Endothelial cell of umbilical vein (primary cell): ENCODE measurements at regions not wholly inside any gene's neighbourhood (a gene's known extent, or its start where the extent isn't known, plus 50 kb on each side); places are given as distances from the start of the nearest gene placed in this dataset.

Source experiments
- BruUV-seq: library from RNA; stranded (reverse); fragments of 400-500 nt; replicated peaks from 2 replicates; lab custom pipeline; 2021; lab: Mats Ljungman, UMichigan
- CTCF ChIA-PET: fragments of 300-600, 350-600 bp; sonication (Branson Sonifier 250); formaldehyde crosslinking; loops from one replicate; lab custom pipeline; 2021; ENCODE audit warnings: antibody characterized with exemption, inconsistent platforms; lab: Charles Lee
- POLR2A ChIA-PET: fragments of 300-600, 350-600 bp; sonication (Branson Sonifier 250); formaldehyde crosslinking; loops from one replicate; lab custom pipeline; 2021; ENCODE audit warnings: antibody characterized with exemption, inconsistent platforms; lab: Charles Lee
- DNase-seq: peaks from one replicate; pipeline ENCODE4 v3.0.0-alpha.2; 2011; ENCODE audit warnings: low read depth, low spot score
- FAIRE-seq: peaks from 2 replicates; lab custom pipeline; 2011; peaks lifted over from hg19 to GRCh38; lab: Jason Lieb, UNC
- H2AFZ ChIP-seq: 2 replicates; pipeline ENCODE4 v1.6.0; 2012; ENCODE audit warnings: low read depth, low read length, control low read depth, inconsistent platforms
- H3K27ac ChIP-seq: 2 replicates; pipeline ENCODE4 v1.5.1; 2011; ENCODE audit warnings: low read depth, mild to moderate bottlenecking, control low read depth, low read length, moderate library complexity; ENCODE audit not compliant: insufficient read depth
- H3K27me3 ChIP-seq, 2 experiments: 2 replicates each; pipeline versions ENCODE4 v1.6.0 to v1.6.1; 2011; ENCODE audit warnings: low read length in 2 of 2, mixed read lengths in 1 of 2; ENCODE audit not compliant: control insufficient read depth in 2 of 2, insufficient read depth in 2 of 2
- H3K36me3 ChIP-seq, 2 experiments: 2 replicates in 1 of 2; 3 replicates in 1 of 2; pipeline ENCODE4 v1.5.1; 2011; ENCODE audit warnings: low read length in 2 of 2, mild to moderate bottlenecking in 1 of 2, moderate library complexity in 1 of 2; ENCODE audit not compliant: control insufficient read depth in 2 of 2, insufficient read depth in 2 of 2; ENCODE audit errors: extremely low read depth in 1 of 2
- H3K4me1 ChIP-seq: 3 replicates; pipeline ENCODE4 v1.5.1; 2011; ENCODE audit warnings: mild to moderate bottlenecking, low read length; ENCODE audit not compliant: control insufficient read depth, insufficient read depth; ENCODE audit errors: extremely low read depth
- H3K4me2 ChIP-seq: 2 replicates; pipeline ENCODE4 v1.6.1; 2011; ENCODE audit warnings: low read length, control low read depth, mixed read lengths; ENCODE audit not compliant: insufficient read depth
- H3K4me3 ChIP-seq, 3 experiments: fragments of 200-600 bp in 1 of 3; sonication (generic), shearing (Covaris generic) in 1 of 3; replicated peaks in 1 of 3; 2 replicates each; pipeline ENCODE4 v1.5.1; 2011 to 2016; ENCODE audit warnings: control low read depth in 3 of 3, low read length in 3 of 3, mild to moderate bottlenecking in 2 of 3, inconsistent platforms in 1 of 3, low read depth in 1 of 3, moderate library complexity in 1 of 3; ENCODE audit not compliant: insufficient read depth in 1 of 3
- H3K79me2 ChIP-seq: 2 replicates; pipeline ENCODE4 v1.6.0; 2012; ENCODE audit warnings: low read length, inconsistent platforms; ENCODE audit not compliant: control insufficient read depth, insufficient read depth
- H3K9ac ChIP-seq: replicated peaks from 2 replicates; pipeline ENCODE3; 2011; ENCODE audit warnings: low read length, control low read depth; ENCODE audit not compliant: insufficient read depth; ENCODE audit errors: extremely low read depth
- H3K9me1 ChIP-seq: replicated peaks from 3 replicates; pipeline ENCODE4 v1.6.0; 2011; ENCODE audit warnings: mild to moderate bottlenecking, low read length; ENCODE audit not compliant: control insufficient read depth, insufficient read depth; ENCODE audit errors: extremely low read depth
- H3K9me3 ChIP-seq: replicated peaks from 2 replicates; pipeline ENCODE4 v1.5.1; 2012; ENCODE audit warnings: low read length, inconsistent platforms; ENCODE audit not compliant: control insufficient read depth, insufficient read depth
- H4K20me1 ChIP-seq: replicated peaks from 2 replicates; pipeline ENCODE3; 2011; ENCODE audit warnings: mild to moderate bottlenecking, low read length; ENCODE audit not compliant: control insufficient read depth, insufficient read depth; ENCODE audit errors: extremely low read depth
- EZH2 ChIP-seq: IDR thresholded peaks from 2 replicates; pipeline ENCODE4 v1.6.1; 2012; ENCODE audit warnings: borderline replicate concordance, low read depth, mild to moderate bottlenecking, moderate library complexity, low read length, inconsistent platforms; ENCODE audit not compliant: severe bottlenecking
- FOS ChIP-seq: IDR thresholded peaks from 2 replicates; pipeline ENCODE4 v1.6.1; 2011; ENCODE audit warnings: mild to moderate bottlenecking, low read length, moderate library complexity, borderline replicate concordance; ENCODE audit not compliant: insufficient read depth
- GATA2 ChIP-seq: IDR thresholded peaks from 2 replicates; pipeline ENCODE4 v1.7.0; 2011; ENCODE audit warnings: low read depth, mild to moderate bottlenecking, moderate library complexity, mixed read lengths, low read length; ENCODE audit not compliant: insufficient read length, insufficient read depth
- JUN ChIP-seq: IDR thresholded peaks from 2 replicates; pipeline ENCODE4 v1.6.1; 2011; ENCODE audit warnings: borderline replicate concordance, low read depth; ENCODE audit not compliant: insufficient read length, insufficient read depth
- MYC ChIP-seq: IDR thresholded peaks from one replicate; pipeline ENCODE4 v1.6.1; 2011; ENCODE audit warnings: mild to moderate bottlenecking, low read depth, low read length
- POLR2A ChIP-seq: IDR thresholded peaks from 2 replicates; pipeline ENCODE4 v1.6.1; 2012; ENCODE audit warnings: low read depth, mild to moderate bottlenecking, control low read depth, low read length
- POLR2AphosphoS5 ChIP-seq: IDR thresholded peaks from 2 replicates; pipeline ENCODE4 v1.6.1; 2012; ENCODE audit warnings: low read depth, mild to moderate bottlenecking, control low read depth, low read length, moderate library complexity; ENCODE audit not compliant: insufficient read depth
- dilution Hi-C: fragments of 300-500 bp; cut with MboI; formaldehyde crosslinking; loops from one replicate; pipeline ENCODE4 v1.15.0; 2019; ENCODE audit warnings: low sequenced_read_pairs; ENCODE audit not compliant: extremely low pct_ligation_motif_present
- intact Hi-C: fragments of 100-400 bp; cut with micrococcal nuclease; formaldehyde crosslinking; loops from one replicate; pipeline ENCODE4 v1.10.0; 2022
- TF ChIP-seq, protein P1 (sequence below), 2 donors: IDR thresholded peaks; 1 replicate in 1 of 2; 2 replicates in 1 of 2; pipeline ENCODE4 v1.5.1; 2011; ENCODE audit warnings: low read length in 2 of 2, mild to moderate bottlenecking in 2 of 2, moderate library complexity in 2 of 2, control low read depth in 1 of 2, inconsistent platforms in 1 of 2, low read depth in 1 of 2; ENCODE audit not compliant: insufficient read depth in 1 of 2; ENCODE audit errors: extremely low read depth in 1 of 2
- TF ChIP-seq, protein P2 (sequence below): IDR thresholded peaks from 2 replicates; pipeline ENCODE4 v1.6.1; 2011; ENCODE audit not compliant: insufficient read depth, insufficient read length

GRCh38 chr2:144998435-144998834 is 478.5 kb upstream of the ZEB2 start:
- intact Hi-C loops (no loop called here), dilution Hi-C loops (no loop called here)
- TF ChIP-seq, protein P1, sequence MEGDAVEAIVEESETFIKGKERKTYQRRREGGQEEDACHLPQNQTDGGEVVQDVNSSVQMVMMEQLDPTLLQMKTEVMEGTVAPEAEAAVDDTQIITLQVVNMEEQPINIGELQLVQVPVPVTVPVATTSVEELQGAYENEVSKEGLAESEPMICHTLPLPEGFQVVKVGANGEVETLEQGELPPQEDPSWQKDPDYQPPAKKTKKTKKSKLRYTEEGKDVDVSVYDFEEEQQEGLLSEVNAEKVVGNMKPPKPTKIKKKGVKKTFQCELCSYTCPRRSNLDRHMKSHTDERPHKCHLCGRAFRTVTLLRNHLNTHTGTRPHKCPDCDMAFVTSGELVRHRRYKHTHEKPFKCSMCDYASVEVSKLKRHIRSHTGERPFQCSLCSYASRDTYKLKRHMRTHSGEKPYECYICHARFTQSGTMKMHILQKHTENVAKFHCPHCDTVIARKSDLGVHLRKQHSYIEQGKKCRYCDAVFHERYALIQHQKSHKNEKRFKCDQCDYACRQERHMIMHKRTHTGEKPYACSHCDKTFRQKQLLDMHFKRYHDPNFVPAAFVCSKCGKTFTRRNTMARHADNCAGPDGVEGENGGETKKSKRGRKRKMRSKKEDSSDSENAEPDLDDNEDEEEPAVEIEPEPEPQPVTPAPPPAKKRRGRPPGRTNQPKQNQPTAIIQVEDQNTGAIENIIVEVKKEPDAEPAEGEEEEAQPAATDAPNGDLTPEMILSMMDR (IDR thresholded peaks at IDR 0.05; ENCODE audit: extremely low read depth in 1 of 2, insufficient read depth in 1 of 2, low read depth in 1 of 2, low read length in 2 of 2), result no peak
- TF ChIP-seq POLR2A (no peak), POLR2AphosphoS5 (no peak), EZH2 (no peak), JUN (no peak), MYC (no peak), FOS (no peak), GATA2 (no peak)
- TF ChIP-seq, protein P2, sequence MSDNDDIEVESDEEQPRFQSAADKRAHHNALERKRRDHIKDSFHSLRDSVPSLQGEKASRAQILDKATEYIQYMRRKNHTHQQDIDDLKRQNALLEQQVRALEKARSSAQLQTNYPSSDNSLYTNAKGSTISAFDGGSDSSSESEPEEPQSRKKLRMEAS, result no peak
- Histone ChIP-seq H2AFZ (no peak overlapping the region), H3K4me2 (no peak overlapping the region), H3K9me1 (no peaks in the 10 kb centered on the region), H3K4me1 (peaks cover 13% of the 10 kb centered on the region), H4K20me1 (no peaks in the 10 kb centered on the region), H3K4me3 (no peak overlapping the region), H3K79me2 (no peaks in the 10 kb centered on the region), H3K36me3 (no peaks in the 10 kb centered on the region), H3K27me3 (no peaks in the 10 kb centered on the region), H3K9ac (no peak overlapping the region), H3K27ac (no peak overlapping the region), H3K9me3 (no peaks in the 10 kb centered on the region)
- no TSS peak for BruUV-seq
- FAIRE-seq, result no peak
- CTCF ChIA-PET, result no interaction called here
- POLR2A ChIA-PET, result no interaction called here
- DNase-seq, result no peak
